ENCODE measurements at regions not wholly inside any gene's neighbourhood (a gene's known extent, or its start where the extent isn't known, plus 50 kb on each side); places are given as distances from the start of the nearest gene placed in this dataset.

GRCh38 chr15:95492388-95493070 is 838.0 kb upstream of the NR2F2 start (continued):
- TF ChIP-seq ATF3 (CRISPR knock-in tag; conservative IDR thresholded peaks at IDR 0.05) (no peak), CTCF (IDR thresholded peaks at IDR 0.05) (no peak), ESRRA (CRISPR knock-in tag; IDR thresholded peaks at IDR 0.05; ENCODE audit: borderline replicate concordance) (no peak)
- TF ChIP-seq, protein P1, sequence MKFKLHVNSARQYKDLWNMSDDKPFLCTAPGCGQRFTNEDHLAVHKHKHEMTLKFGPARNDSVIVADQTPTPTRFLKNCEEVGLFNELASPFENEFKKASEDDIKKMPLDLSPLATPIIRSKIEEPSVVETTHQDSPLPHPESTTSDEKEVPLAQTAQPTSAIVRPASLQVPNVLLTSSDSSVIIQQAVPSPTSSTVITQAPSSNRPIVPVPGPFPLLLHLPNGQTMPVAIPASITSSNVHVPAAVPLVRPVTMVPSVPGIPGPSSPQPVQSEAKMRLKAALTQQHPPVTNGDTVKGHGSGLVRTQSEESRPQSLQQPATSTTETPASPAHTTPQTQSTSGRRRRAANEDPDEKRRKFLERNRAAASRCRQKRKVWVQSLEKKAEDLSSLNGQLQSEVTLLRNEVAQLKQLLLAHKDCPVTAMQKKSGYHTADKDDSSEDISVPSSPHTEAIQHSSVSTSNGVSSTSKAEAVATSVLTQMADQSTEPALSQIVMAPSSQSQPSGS (CRISPR knock-in tag; IDR thresholded peaks at IDR 0.05; ENCODE audit: borderline replicate concordance, low read depth): no peak

DNA sequence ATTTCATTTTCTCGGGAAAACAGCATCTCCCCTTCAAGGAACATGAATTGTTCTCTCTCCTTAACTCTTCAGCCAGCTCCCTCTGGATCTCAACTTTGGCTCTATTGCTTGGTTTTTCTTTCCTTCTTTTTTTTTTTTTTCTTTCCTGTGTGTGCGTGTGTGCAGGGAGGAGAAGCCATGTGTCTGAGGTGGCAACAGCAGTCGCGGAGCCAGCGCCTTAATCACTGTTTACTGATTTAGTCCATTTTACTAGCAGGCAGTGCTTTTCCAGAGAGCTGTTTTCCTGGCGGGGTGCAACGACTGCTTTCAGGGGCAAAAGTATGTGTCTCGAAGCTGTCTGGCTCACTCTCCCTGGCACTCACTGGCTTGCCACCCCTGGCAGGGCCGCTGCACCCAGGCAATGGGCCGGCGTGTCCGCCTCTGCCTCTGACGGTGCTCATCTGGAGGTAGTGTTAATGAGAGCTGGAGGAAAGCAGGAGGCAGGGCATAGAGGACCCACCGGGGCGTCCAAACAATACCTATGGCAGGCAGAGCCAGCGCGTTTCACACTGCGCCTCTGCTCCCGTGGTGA is 835.4 kb upstream of the NR2F2 start:
- ChIA-PET CTCF (no interaction called here), POLR2A (no interaction called here)
- Mint-ChIP-seq H3K4me3 (no peak overlapping the region), H3K4me1 (peaks cover 14% of the 10 kb centered on the region; the same call in 1 of the 2 replicates), H3K9me3 (no peaks in the 10 kb centered on the region), H3K27ac (no peak overlapping the region), H3K27me3 (ENCODE audit: low read depth) (no peaks in the 10 kb centered on the region), H3K36me3 (no peaks in the 10 kb centered on the region)
- peak; percentile 39 for ATAC-seq
- no peak for TF ChIP-seq RORB (CRISPR knock-in tag; IDR thresholded peaks at IDR 0.05)
- TF ChIP-seq ZNF423 (CRISPR knock-in tag; IDR thresholded peaks at IDR 0.05): no peak
- TF ChIP-seq NFATC4 (CRISPR knock-in tag; IDR thresholded peaks at IDR 0.05): no peak
- no peak for TF ChIP-seq ZNF121 (CRISPR knock-in tag; IDR thresholded peaks at IDR 0.05)
- TF ChIP-seq ZBTB43 (CRISPR knock-in tag; IDR thresholded peaks at IDR 0.05): no peak
- no peak for TF ChIP-seq HMGA2 (CRISPR knock-in tag; IDR thresholded peaks at IDR 0.05)
- no peak for TF ChIP-seq ZNF425 (CRISPR knock-in tag; conservative IDR thresholded peaks at IDR 0.05)
- no peak for TF ChIP-seq CDX4 (CRISPR knock-in tag; IDR thresholded peaks at IDR 0.05; ENCODE audit: borderline replicate concordance)
- TF ChIP-seq ZNF416 (CRISPR knock-in tag; IDR thresholded peaks at IDR 0.05): no peak
- no peak for TF ChIP-seq ZBTB21 (CRISPR knock-in tag; IDR thresholded peaks at IDR 0.05; ENCODE audit: borderline replicate concordance)
- DNase-seq (ENCODE audit: low spot score): no peak

DNA sequence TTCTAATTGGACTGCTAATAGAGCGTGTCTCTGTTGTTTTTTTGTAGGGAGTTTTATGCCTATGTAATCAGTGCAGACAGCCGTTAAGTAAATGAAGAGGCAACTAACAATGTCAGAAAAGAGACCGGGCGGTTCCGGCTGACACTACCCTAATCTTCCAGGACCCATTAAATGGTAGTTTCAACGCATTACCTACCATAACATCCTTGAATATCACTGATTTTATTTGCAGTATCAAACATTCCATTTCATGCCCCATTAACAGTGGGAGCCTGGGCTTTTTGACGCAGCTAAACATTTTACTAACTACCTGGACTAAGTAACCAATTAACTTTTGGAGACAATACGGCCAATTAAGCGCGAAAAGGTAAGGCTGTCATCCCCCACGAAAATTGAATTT is 832.9 kb upstream of the NR2F2 start:
- Mint-ChIP-seq H3K36me3 (no peaks in the 10 kb centered on the region), H3K4me1 (peaks cover 14% of the 10 kb centered on the region; the same call in 1 of the 2 replicates), H3K4me3 (no peak overlapping the region), H3K27ac (no peak overlapping the region), H3K9me3 (no peaks in the 10 kb centered on the region), H3K27me3 (ENCODE audit: low read depth) (no peaks in the 10 kb centered on the region)
- CTCF ChIA-PET: no interaction called here
- no peak for DNase-seq (ENCODE audit: low spot score)
- ATAC-seq: no peak
- POLR2A ChIA-PET: no interaction called here
- no peak for TF ChIP-seq NFYB (CRISPR knock-in tag; conservative IDR thresholded peaks at IDR 0.05; ENCODE audit: low read depth)
- no peak for TF ChIP-seq FOXK1 (CRISPR knock-in tag; IDR thresholded peaks at IDR 0.05)
- no peak for TF ChIP-seq MLX (CRISPR knock-in tag; IDR thresholded peaks at IDR 0.05)
- no peak for TF ChIP-seq NFE2L1 (CRISPR knock-in tag; IDR thresholded peaks at IDR 0.05)
- TF ChIP-seq HMGA2 (CRISPR knock-in tag; IDR thresholded peaks at IDR 0.05): no peak
- no peak for TF ChIP-seq ZNF138 (CRISPR knock-in tag; conservative IDR thresholded peaks at IDR 0.05)
- TF ChIP-seq NR2C2 (CRISPR knock-in tag; IDR thresholded peaks at IDR 0.05): no peak
- no peak for TF ChIP-seq ZNF232 (CRISPR knock-in tag; IDR thresholded peaks at IDR 0.05)
- TF ChIP-seq ZNF317 (CRISPR knock-in tag; IDR thresholded peaks at IDR 0.05; ENCODE audit: borderline replicate concordance, low read depth): no peak
- TF ChIP-seq RELA (CRISPR knock-in tag; IDR thresholded peaks at IDR 0.05; ENCODE audit: borderline replicate concordance): no peak
- TF ChIP-seq SP1 (CRISPR knock-in tag; conservative IDR thresholded peaks at IDR 0.05): no peak
- no peak for TF ChIP-seq GRHL2 (CRISPR knock-in tag; IDR thresholded peaks at IDR 0.05; ENCODE audit: insufficient replicate concordance, severe bottlenecking)
